22Rv1 (cell line): ENCODE measurements at regions not wholly inside any gene's neighbourhood (a gene's known extent, or its start where the extent isn't known, plus 50 kb on each side); places are given as distances from the start of the nearest gene placed in this dataset.

Experiments used
- ZFX ChIP-seq: fragments of 450-650 bp; IDR thresholded peaks from 2 replicates; pipeline ENCODE4 v1.6.1; 2017; ENCODE audit warnings: antibody characterized with exemption, borderline replicate concordance
- TF ChIP-seq, protein P1 (sequence below): fragments of 450-650 bp; IDR thresholded peaks from 2 replicates; pipeline ENCODE4 v1.5.1; 2017; ENCODE audit warnings: mild to moderate bottlenecking

DNA sequence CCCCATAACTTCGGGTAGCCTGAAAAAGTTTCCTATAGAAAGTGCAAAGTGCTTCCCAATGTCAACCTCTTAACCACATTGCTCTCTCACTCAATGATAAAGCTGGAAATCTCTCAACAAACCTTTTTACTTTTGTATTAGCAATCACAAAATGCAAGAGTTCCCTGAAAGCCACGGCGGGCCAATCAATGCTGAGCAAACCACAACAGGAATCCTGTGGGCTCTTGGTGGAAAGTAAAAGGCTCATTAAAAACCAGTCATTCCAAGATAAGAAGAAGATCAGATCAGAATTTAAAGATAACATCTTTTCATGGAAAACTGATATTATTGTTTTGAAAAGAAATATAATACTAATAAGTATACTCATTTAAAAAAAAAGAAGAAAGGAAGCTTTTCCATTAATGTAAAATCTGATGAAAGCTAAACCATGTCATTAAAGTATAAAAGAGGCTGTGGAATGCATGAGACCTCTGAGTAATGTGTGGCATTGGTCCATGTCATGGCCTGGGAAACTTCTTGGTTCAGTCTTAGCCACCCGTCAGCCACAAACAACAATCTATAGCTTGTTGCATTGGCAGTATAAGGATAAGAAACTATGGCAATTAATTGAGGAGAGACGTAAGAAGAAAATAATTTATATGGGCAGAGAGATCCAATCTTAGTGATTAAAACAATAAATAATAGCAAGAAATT is 1066.1 kb upstream of the SORCS1 start:
- TF ChIP-seq, protein P1, sequence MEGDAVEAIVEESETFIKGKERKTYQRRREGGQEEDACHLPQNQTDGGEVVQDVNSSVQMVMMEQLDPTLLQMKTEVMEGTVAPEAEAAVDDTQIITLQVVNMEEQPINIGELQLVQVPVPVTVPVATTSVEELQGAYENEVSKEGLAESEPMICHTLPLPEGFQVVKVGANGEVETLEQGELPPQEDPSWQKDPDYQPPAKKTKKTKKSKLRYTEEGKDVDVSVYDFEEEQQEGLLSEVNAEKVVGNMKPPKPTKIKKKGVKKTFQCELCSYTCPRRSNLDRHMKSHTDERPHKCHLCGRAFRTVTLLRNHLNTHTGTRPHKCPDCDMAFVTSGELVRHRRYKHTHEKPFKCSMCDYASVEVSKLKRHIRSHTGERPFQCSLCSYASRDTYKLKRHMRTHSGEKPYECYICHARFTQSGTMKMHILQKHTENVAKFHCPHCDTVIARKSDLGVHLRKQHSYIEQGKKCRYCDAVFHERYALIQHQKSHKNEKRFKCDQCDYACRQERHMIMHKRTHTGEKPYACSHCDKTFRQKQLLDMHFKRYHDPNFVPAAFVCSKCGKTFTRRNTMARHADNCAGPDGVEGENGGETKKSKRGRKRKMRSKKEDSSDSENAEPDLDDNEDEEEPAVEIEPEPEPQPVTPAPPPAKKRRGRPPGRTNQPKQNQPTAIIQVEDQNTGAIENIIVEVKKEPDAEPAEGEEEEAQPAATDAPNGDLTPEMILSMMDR, result no peak
- TF ChIP-seq ZFX, result no peak
